Stimulated activated CD4-positive, alpha-beta T cell treated with anti-CD3 and anti-CD28 coated beads, Interleukin-4, amount 100 ng/mL, for 1 hour (primary cell): ENCODE measurements at regions not wholly inside any gene's neighbourhood (a gene's known extent, or its start where the extent isn't known, plus 50 kb on each side); places are given as distances from the start of the nearest gene placed in this dataset.
"Not testable (repeated sequence)": the region's sequence is repeated elsewhere in the genome, so short reads cannot be mapped to it uniquely, and the experiment has no call there.

Experiments
- DNase-seq: peaks from one replicate; pipeline ENCODE4 v3.0.0-alpha.2; 2020

DNA sequence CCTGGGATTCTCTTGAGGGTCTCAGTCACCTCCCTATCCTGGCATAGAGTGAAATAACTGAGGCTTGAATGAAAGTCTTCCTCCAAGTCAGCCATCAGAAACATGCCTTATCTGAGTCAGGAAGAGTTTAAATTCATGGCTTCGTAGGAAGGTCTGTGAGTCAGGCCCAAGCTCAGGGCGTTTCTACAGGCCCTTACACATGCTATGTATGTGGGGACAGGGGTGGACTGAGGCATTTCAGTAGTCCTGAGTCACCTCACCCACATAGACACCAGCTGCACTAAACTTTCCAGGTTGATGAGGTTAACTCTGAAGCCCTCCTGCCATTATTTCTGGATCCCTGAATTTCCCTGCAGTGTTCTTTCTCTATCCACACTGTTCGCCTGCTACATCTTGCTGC lies 134.6 kb upstream of the RCN1 start:
- DNase-seq, result no peak

DNA sequence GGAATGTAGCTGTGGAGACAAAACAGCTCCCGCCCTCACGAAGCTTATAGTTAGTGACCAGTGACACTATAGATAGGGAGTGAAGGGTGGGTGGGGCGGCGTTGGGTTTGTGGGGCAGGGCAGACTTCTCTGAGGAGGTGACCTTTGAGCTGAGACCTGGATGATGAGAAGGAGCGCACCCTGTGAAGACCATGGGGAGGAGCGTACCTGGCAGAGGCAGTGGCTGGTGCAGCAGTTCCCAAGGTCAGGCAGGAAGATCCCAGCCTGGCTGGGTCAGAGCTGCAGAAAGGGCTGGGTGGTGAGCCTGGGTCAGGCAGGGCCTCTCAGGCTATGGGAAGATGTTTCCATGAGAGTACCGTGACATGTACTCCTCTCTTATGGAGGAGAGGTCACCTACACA lies 135.0 kb upstream of the RCN1 start:
- DNase-seq, result no peak

DNA sequence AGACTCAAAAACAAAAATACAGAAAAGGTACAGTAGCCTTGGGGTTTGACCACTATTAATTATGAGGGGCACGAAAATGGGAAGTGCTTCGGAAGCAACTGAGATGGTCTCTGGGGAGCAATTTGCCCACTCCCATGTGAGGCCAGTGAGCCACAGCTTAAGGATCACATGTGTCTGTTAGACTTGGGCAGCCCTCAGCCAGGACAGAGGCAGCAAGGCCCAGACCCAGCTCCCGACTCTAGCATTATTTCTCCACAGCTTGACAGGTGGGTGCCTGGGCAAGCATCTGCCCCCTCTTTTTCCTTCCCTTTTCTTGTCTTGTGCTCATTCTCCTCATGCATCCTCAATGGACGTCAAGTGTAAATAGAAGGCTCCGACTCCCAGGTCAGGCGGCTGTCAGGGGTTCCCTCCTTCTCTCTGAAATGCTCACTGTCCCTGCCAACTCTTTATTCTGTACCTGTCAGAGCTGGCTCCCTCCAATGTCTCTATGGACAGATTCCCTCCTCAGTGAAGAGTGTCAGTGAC lies 137.0 kb upstream of the RCN1 start:
- DNase-seq, result no peak

DNA sequence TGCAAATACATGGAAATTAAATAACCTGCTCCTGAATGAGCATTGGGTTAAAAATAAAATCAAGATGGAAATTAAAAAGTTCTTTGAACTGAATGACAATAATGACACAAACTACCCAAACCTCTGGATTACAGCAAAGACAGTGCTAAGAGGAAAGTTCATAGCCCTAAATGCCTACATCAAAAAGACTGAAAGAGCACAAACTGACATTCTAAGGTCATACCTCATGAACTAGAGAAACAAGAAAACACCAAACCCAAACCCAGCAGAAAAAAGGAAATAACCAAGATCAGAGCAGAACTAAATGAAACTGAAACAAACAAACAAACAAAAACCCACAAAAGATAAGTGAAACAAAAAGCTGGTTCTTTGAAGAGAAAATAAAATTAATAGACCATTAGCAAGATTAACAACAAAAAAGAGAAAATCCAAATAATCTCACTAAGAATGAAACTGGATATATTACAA lies 138.6 kb upstream of the PAX6 start:
- DNase-seq, result not testable (repeated sequence)

DNA sequence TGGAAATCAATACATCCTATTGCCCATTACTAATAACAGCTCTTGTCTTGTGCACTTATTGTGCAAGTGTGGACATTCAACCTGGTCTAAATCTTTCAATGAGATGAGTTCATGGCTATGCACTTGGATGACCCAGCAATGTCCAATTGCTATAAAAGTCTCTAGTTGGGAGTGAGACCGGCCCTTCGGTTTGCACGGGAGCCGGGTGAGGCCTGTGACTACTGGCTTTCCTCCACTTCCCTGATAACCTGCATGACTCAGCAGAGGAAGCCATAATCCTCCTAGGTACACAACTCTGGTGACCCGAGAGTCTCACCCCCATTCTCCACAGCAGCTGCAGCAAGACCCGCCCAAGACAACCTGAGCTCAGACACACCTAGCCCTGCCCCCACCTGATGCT lies 135.9 kb upstream of the PAX6 start:
- no peak for DNase-seq

DNA sequence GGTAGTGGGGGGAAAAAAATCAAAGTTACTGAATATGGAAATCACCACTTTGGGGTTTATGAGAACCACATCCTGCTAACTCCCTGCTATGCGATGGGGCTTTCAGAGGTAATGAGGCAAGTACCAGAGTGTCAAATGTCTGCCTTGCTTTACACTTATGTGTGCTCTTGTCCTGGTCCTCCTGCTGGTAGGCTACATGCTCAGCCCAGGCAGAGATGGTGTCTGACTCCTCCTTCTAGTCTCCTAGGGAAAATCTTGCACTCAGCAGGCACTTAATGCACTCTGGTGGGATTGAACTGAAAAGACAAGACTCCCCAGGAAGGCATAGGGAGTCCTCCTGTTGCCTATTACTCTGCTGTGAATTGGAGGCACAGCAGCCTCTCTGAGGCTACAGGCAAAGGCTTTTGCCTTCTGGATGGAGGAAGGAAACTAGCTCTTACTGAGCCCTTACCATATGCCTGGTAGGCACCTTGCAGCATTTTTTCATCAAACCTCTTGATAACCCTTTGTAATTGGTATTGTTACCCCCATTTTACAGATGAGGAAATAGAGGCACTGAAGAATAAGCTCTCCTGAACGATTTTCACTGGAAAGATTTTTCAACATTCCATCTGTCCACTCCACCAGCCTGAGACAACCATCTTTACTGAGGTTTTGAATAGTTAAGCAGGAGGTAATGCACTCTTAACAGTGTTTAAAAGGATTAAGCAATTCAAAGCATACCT lies 132.1 kb upstream of the PAX6 start:
- DNase-seq, result no peak

DNA sequence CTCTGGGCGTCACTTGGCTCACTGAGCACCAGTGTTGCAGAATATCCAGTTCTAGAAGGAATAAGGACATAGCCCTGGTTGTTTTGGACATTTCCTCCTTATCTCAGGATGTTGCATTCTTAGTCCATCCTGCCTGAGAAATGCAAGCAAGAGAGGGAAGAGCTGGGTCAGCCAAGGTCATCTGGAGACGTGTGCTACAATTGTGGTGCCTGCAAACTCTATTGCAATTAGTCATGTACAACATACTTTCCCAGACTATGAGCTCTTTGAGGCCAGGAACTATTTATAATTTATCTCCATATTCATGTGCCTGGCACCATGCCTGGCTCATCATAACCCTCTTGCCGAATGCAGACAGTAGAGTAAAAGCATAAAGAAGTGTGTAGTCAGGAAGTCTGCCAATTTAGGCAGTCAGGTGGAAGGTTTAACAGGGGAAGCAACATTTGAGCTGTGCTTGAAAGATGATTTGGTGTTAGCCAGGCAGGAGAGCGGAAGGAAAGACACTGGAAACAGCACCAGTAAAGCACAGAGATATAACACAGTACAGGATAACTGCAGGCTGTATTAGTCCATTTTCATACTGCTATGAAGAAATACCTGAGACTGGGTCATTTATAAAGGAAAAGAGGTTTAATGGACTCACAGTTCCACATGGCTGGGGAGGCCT lies 129.4 kb upstream of the PAX6 start:
- DNase-seq, result no peak

DNA sequence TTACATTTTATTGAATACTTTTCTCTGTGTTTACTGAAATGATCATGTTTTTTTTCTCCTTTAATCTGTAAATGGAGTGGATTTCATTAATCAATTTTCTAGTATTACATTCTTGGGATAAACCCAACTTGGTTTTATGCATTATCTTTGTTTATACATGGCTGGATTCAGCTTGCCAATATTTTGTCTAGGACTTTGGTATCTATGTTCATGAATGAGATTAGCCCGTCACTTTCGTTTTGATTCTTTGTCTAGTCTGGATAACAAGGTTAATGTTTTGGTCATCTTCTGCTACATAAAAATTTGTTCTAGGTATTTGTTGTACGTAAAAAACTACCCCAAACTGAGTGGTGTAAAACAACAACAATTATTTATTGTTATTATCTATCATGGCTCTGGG lies 127.9 kb upstream of the PAX6 start:
- no peak for DNase-seq

DNA sequence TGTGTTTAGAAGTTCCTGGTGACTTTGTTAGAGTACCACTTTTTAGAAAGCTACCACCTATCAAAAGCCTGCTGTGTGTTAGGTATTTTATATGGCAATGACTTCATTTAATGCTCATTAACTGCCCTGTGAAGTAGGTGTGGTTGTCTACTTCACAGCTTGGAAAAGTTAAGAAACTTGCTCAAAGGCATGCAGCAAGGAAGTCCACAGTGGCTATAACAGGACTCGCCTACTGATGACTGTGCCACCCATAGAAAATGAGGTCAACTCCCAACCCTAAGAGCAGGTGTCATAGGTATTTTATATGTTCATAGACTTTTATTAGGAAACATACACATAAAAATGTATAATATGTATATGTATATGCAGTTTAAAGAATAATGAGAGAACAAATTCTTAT lies 125.2 kb upstream of the PAX6 start:
- DNase-seq, result no peak

DNA sequence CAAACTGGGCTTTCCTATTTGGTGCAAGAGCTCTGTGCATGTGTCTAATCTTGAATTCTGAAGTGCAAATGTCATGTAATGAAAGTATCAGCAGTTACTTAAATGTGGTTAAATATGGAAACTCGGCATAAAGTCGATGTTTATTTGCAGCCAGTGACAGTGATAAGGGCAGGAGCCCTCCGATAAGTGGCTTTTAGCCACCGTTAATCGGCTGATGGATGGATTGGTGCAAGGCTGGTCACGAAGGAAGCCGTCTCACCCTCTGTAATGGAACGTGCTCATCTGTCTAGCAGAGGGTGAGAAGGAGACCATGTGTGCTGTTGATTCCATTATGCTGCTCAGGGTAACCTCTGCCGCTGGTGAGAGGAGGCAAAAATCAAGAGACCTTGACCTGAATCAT lies 121.8 kb upstream of the PAX6 start:
- DNase-seq, result no peak

DNA sequence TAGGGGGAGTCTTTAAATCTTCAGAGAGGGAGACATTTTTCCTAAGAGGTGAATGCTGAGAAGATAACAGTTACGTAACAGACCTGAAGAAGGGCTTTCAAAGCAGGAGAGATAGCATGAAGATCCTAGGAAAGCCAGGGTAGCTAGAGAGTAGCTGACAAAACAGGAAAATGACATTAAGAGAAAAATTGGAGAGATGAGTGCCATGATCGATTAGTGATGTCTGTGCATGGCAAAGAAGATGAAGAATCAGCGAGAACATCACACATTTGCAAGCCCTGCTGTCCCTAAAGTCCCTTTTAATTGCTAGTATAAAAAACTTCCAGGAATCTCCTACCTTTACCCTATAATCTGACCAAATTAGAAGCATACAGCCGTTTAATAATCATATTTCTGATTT lies 116.9 kb upstream of the PAX6 start:
- DNase-seq, result no peak

DNA sequence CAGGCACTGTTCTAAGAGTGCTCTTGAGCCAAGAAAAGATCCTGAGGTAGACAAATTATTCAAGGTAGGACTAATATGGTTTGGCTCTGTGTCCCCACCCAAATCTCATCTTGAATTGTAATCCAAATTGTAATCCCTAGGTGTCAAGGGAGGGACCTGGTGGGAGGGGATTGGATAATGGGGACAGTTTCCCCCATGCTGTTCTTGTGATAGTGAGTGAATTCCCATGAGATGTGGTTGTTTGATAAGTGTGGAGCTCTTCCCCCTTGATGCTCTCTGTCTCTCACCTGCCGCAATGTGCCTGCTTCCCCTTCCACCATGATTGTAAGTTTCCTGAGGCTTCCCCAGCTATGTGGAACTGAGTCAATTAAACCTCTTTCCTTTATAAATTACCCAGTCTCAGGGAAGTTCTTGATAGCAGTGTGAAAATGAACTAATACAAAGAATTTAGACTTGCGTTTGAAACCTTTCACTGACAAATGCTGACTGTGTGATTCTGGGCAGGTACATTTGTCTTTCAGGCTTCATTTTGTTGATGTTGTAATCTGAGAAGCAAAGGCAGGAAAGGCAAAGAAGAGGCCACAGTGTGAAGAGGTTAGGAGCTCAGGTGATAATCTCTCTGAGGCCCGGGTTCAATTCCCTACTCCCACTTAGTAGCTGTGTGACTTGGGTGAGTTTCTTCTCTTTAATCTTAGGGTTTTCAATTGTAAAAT lies 115.8 kb upstream of the PAX6 start:
- no peak for DNase-seq

DNA sequence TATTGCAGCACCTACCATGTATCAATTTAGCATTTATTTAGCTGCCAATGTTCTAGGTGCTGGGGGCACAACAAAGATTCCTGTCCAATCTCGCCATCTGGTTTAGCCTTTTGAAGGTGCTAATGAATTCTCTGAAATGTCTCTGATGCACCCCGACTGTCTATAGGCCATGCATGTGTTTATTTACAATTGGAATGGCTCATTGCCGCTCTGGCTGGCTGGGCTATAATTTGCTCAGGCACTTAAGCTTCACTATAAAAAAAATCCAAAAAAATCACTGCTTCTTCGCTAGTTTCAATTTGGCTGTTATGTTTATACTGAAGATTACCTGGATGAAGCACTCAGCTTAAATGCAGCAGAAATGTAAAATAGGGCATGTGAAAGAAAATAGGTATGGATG lies 115.0 kb upstream of the PAX6 start:
- no peak for DNase-seq

DNA sequence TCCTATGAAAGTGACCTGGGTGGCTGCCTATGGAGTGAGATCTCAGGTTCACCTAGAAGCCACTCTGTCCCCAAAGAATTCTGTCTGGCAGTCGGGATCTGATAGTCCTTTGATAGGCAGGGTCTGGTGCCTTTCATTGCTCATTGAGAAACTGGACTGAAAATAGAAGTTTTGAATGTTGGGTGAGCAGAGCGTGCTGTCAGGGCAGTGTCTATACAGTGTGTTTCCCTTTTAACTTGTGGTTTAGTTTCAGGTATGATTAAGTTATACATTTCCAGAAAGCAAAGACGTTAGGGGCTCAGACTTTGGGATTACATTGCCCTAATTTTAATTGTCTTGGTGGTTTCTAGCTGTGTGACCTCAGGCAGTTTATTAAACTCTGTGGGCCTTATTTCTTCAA lies 111.3 kb upstream of the PAX6 start:
- no peak for DNase-seq

DNA sequence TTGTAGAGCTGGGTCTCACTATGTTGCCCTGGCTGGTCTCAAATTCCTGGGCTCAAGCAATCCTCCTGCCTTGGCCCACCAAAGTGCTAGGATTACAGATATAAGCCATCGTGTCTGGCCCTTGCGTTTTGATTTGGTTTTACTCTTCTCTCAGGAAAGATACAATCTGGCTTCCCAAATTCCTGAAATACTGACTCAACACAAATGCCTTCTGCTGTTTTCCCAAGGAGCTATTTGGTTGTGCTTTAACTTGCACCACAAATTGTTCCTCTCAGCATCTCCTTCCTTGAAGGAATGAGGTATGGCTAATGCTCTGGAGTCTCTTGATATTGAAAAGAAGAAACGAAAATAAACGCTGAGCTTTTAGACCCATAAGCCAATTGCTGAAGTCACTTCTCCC lies 110.0 kb upstream of the PAX6 start:
- no peak for DNase-seq

DNA sequence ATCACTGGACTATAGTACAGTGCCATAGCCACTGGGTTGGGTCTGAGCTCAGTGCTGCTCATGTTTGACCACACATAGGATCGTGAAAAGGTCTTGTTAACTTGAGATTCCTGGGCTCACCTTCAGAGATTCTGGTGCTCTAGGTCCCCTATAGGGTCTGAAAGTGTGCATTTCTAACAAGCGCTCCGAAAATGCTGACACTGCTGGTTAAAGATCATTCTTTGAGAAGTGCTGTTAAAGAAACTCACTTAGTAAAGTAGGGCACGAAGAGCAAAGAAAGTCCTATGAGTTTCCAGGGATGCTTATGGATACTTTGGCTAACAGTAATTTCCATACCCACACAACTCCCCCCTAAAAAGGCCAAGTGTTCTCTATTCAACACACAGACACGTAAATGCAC lies 108.1 kb upstream of the PAX6 start:
- DNase-seq, result no peak

DNA sequence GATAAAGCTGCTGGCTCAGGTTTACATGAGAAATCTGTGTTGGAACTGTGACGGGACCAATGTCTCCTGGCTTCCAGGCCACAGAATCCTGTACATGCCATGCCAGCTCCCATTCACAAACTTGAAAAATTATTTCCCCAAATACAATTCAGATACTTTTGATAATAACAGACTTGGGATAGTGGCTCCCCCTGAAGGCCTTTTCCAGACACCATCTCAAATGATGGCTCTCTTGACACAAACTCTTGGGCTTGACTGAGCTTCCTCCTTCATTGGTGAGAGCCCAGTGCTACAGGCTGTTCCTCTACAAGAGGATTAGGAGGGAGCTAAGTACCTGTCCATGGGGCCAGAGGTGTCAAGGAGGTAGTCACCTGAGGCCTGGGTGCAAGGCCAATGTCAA lies 104.7 kb upstream of the PAX6 start:
- no peak for DNase-seq

DNA sequence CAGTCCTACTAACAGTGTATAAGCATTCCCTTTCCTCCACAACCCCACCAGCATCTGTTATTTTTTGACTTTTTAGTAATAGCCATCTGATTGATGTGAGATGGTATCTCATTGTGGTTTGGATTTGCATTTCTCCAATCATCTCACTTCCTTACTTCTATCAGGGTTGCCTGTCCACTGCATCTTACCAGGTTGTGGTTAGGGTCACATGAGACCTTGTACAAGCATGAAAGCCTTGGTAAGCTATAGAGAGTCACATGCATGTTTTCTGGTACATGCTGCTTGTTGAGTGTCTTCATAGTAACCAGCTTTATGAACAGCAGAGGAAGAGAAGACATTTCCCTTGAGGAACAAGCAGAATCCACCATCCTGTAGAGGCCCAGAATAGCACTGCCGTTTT lies 102.9 kb upstream of the PAX6 start:
- DNase-seq, result no peak

DNA sequence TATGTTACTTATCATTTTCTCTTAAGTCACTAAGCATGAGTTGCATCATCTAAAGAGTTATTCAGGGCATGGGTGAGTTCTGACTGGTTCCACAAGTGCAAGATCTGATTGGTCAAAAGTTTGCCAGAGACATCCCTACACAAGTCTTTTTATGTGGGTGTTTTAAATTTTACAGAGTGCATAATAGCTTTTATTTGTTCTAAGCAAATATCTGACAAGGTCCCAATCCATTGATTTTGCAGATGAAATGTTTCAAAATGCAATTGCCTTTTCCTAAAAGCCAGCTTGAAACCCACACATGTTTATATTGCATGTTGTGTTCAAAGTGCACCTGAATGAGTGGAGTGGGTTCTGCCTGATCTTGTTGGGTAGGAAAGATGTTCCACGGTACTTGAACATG lies 101.7 kb upstream of the PAX6 start:
- no peak for DNase-seq

DNA sequence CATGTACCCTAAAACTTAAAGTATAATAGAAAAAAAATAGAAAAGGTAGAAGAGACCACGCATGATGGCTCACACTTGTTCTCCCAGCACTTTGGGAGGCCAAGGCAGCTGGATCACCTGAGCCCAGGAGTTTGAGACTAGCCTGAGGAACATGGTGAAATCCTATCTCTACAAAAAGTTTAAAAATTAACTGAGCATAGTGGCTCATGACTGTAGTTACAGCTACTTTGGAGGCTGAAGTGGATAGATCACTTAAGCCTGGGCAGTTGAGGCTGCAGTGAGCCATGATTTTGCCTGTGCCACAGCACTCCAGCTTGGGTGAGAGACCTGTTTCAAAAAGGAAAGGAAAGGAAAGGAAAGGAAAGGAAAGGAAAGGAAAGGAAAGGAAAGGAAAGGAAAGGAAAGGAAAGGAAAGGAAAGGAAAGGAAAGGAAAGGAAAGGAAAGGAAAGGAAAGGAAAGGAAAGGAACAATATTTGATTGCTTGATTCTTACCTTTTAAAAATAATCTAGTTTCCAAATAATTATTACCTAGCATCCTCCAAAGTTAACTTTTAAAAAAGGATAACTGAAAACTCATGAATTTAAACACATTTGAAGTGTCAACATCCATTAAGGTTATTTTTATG lies 99.9 kb upstream of the PAX6 start:
- DNase-seq, result no peak

DNA sequence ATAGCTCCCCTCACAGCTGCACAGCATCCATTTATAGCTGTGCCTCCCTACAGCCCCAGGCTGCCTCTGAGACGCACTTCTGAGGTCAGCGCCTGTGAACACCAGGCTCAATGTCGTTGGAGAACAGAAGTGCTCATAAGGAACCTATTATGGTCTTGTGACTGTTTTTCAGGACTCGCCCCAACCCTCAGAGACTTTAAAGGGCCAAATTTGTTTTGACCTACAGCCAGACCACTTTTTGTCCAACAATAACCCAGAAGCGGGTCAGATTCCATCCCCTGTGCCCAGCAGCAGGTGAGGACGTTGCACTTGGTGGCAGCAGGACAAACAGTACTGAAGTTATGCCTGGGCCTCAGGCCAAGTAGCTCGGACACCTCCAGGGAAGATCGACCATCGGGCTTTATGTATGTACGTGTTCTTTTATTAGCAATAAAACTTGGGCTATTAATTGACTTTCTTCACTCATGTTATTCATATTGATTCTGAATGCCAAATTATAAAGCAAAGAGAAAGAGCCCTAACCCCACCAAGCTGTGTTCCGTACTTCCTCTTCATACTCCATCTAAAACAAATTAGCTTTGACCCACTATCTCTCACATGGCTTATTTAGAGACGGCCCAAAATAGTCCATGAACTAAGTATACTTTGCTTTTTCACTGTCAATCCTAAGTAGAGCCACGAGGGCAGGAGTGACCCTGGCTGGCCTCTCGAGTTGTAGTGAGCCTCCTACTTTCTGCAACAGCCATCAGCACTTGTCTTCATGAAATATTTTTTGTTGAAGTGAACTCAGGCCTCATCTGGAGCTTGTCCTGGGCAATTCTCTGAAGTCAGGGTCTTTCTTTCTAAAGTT lies 92.3 kb upstream of the PAX6 start:
- DNase-seq, result no peak

DNA sequence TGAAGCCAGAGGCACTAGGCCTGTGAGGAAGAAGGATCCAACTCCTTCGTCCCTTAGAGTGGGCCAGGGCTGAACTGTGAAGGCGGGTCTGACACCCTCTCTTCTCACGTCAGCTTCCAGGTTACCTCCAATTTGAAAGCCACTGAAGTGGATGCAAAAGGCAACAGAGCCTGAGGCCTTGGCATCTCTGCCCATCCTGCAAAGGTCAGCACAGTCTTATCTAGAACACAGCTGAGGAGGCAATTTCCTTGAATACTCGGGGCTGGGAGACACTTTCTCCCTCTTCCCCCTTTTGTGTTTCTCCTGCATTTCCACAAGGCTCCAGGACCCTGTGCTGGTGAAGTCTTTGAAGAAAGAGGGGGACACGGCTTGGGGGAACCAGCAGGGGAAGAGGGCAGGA lies 91.6 kb upstream of the PAX6 start:
- DNase-seq, result no peak

DNA sequence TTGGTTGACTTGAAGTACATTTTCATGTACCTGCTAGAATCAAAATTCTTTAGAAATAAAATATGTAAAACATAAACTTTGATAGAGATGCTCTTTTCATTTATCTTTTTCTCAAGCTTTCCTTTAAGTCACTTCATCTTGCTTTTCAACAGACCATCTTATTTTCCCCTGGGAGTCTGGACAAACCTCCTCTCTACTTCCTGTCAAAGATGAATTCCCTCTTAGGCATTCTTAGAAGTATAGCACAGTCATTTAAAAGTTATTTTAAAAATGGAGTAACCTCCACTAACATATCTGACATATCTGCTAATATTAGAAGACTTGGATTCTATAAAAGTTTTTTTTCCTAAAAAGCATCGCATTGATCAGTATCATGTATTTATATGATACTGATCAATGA lies 84.8 kb upstream of the PAX6 start:
- DNase-seq, result no peak
